ENCODE measurements at regions not wholly inside any gene's neighbourhood (a gene's known extent, or its start where the extent isn't known, plus 50 kb on each side); places are given as distances from the start of the nearest gene placed in this dataset.
"Not testable (repeated sequence)": the region's sequence is repeated elsewhere in the genome, so short reads cannot be mapped to it uniquely, and the experiment has no call there.

DNA sequence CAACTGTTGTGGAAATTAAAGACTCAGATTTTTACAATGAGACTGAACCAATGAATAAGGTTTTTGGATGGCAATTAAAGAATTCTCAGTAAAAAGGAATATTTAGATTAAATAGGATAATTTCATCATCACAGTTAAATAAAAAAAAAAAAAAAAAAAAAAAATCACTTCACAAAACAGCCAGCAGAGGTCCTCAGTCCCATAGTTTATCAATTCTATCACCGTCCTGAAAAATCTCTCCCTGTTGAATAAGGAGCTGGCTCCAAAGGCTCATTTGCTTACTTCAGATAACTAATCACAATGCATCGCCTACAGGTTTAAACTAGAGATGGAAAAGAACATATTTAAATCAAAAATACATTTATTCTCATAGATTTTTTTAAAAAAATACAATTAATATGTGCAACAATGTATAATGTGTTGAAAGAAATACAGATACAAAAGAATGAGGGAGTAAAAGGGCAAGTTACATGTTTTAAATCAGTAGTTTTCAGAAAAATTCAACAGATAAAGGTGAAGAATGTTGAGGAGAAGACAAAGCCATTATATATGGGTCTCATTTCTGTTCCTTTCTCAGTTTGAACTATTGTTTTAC, 175.8 kb upstream of the CHD1 start:
- peak; percentile 34 for DNase-seq

DNA sequence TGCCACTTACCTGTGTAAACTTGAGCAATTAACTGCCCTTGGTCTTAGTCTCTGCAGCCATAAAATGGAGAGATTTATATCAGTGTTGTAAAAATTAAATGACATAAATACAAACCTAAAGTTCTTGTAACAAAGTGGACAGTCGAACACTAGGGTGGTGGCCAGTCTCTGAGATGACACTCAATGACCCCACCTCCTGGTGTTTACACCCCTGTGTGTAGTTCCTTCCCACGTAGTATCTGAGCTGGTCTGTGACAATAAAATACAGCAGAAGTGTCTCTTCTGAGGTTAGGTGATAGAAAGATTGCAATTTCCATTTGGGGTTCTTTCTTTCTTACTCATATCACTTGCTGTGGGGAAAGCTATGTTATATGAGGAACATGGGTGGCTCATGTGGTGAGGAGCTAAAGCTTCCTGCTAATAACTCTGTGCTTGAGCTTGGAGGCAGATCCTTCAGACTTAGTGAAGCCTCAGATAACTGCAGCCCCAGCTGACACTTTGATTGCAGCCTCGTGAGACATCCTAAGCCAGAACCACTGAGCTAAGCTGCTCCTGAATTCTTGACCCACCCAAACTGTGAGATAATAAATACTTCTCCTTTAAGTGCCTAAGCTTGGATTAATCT, 173.4 kb upstream of the CHD1 start:
- DNase-seq: no peak

DNA sequence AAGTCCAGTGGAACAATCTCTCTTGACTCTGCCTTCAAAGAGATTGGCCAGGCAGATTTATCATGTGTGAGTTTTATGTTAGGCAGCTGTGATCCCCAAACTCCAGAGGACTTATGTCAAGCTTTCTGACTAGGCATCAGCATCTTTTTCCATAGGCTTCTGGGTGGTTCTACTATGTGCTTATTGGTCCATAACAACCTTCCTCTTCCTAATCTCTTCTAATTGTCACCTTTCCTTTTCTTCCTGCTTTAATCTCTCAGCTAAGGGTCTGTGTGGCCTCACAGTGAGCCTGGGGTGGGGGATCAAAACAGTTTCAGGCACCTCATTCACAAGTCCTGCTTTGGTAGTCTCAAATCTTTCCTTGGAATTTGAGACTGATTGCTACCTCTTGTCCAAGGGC, 170.9 kb upstream of the CHD1 start:
- no peak for DNase-seq

DNA sequence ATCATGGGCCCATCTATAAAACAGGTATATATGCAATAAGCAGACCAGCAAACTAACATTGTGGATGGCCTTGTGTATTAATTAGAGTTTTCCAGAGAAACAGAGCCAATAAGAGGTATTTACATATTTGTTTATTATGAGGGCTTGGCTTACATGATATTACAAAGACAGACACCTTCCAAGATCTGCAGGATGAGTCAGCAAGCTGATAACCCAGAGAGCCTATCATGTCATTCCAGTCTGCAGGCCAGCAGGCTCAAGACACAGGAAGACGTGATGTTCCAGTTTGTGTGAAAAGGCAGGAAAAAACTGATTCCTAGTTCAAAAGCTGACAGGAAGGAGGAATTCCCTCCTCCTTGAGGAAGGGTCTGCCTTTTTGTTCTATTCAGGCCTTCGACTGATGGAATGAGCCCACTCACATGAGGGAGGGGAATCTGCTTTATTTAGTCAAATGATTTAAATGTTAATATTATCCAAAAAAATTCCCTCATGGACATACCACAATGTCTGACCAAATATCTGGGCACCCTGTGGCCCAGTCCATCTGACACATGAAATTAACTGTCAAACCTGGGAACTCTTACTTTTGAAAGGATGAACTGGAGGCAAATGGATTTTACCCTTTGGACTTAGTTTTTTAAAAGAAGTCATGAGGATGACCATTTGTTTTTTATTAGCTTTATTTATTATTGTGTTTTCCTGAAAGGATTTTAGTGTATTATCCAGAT, 161.2 kb upstream of the CHD1 start:
- DNase-seq: no peak

DNA sequence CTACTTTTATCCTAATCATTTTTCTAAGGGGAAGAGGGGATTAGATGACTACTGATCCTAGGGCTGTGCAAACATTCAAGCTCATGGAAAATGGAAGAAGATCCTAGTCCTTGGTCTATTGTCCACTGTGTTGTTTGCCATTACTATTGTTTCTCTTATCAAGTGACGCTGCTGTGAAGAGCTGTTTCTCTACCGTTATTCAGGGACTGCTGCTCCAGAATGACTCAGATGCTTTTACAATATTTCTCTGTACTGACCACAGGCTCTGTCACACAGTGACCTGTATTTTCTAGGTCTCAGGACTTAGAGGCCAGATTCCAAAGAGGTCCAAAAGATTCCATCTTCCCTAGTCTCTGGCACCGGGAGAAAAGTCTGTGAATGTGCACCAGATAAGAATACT, 159.5 kb upstream of the CHD1 start:
- no peak for DNase-seq

DNA sequence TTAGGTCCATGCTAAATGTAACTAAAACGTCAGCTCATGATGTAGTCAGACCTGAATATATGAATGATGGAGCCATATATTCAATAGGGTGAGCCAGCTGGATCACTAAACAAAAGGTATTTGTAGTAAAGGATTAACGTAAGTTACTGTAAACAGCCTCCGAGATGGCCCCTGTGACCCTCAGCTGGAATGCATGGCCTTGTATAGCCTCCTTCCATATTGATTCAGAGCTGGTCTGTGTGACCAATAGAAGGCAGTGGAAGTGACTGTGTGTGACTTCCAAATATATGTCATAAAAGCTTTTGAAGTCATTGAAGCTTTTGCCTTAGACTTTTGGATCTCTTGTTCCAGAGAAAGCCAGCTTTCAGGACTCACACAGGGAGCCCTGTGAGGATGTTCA, 154.4 kb upstream of the CHD1 start:
- no peak for DNase-seq

DNA sequence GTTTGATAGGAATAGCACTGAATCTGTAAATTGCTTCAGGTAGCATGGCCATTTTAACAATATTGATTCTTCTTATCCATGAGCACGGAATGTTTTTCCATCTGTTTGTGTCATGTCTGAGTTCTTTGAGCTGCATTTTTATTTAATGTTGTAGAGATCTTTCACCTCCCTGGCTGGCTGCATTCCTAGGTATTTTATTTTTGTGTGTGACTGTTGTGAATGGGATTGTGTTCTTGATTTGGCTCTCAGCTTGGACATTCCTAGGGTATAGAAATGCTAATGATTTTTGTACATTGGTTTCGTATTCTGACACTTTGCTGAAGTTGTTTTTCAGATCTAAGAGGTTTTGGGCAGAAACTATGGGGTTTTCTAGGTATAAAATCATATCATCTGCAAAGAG, 152.9 kb upstream of the CHD1 start:
- DNase-seq: no peak

DNA sequence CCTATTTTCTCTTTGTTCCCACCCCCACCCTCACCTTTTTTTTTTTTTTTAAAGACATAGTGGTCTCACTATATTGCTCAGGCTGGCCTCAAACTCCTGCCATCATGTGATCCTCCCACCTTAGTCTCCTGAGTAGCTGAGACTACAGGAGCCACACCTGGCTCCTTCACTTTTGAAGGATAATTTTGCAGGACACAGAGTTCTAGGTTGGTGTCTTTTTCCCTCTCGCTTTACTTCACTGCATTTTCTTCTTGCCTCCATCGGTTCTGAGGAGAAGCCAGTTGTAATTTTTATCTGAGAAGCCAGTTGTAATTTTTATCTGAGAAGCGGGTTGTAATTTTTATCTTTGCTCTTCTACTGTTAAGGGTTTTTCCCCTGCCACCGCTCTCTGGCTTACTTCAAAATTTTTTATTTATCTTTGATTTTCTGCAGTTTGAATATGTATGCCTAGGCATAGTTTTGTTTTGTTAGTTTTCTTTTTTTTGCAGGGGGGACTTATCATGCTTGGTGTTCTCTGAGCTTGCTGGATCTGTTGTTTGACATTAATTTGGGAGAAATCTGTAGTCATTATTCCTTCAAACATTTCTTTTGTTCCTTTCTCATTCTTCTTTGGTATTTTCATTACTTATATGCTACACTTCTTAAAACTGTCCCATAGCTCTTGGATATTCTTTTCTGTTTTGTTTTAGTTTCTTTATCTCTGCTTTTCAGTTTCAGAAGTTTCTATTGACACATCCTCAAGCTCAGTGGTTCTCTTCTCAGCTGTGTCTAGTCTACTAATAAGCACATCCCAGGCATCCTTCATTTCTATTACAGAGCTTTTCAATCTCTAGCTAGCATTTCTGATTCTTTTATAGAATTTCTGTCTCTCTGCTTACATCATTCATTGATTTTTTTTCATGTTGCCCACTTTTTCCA, 148.2 kb upstream of the CHD1 start:
- no peak for DNase-seq

DNA sequence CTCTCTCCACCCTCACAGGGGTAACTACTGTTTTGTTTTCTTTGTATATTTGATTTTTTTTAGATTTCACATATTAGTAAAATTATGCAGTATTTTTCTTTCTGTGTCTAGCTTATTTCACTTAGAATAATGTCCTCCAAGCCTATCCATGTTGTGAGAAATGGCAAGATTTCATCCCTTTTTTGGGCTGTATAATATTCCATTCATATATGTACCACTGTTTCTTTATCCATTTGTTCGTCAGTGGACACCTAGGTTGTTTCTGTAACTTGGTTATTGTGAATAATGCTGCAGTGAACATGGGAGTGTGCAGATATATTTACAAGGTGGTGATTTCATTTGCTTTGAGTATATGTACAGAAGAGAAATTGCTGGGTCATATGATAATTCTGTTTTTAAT, 144.0 kb upstream of the CHD1 start:
- no peak for DNase-seq

DNA sequence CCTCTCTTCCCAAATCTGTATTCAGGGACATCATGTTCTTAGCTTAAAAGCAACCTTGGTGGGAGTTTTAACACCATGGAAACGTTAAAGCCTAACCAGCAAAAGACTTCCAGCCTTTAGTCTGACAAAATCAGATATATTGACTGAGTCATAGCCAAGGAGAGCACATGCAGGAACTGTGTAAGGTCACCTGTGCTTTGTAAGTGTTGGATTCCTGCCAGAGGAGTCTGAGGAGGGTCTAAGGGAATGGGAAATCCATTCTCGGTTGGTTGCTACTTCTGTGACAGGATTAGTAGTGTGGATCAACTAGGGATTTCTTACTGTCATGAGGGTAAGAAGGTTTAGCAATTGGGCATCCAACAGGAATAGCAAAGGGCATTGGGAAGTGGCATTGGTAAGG, 142.0 kb upstream of the CHD1 start:
- no peak for DNase-seq

DNA sequence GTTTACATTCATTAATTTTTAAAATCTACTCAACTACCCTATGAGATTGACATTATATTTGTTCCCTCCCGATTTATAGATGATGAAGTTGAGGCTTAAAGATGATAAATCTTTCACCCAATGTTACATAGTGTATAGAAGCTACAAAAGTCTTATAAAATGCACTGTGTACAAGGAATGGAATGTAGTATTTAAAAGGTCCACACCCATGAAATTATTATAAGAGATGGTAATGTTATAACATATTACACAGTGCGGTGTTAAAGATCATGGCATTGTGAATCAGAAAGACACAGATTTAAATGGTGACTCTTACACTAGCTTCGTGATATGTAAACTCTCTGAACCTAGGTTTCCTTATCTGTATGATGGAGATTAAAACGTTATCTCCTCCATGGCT, 141.6 kb upstream of the CHD1 start:
- DNase-seq: no peak

DNA sequence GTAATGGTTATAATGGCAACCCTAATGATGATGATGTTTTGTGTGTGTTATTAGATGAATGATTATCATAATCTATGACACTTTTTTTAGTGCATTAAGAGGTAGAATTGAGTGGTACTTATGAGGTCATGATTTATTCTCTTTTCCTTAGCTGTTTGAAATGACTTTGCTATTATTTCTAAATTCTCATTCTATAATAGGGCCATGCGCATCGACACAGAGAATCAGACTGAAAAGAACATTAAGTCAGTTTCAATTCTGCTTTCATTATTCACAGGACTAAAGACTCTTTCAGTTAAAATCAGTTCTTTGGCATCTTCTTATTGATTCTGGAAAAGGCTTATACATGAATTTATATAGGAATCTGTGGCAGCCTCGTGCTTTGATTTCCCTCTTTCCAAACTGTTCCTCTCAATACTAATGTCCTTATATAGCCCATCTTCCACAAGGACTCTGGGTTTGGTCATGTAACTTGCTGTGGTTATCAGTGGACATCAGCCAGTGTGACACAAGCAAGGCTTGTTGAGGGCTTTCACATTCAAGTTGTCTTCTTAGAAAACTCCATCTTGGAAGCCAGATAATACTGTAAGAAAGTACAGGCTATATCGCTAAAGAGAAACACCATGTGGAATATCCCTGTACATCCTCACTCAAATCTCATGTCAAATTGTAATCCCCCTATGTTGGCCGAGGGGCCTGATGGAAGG, 140.3 kb upstream of the CHD1 start:
- DNase-seq: no peak

DNA sequence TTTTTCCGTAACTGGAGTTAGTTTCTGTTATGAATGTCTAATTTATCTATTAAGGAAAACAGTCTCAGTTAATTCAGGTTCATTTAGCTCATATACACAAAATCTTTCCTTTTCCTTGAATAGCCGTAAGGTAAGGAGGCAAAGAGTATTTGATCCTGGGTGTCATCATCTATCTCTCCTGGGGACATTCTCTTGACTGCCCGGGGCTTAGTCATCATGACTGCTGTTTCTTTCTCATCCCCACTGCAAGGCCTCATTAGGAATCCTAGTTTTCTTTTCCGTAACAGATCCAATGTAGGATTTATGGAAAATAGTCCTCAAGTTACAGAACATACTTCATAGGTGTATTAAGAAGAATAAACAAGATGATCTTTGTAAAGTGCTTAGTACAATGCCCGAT, 134.9 kb upstream of the CHD1 start:
- no peak for DNase-seq

DNA sequence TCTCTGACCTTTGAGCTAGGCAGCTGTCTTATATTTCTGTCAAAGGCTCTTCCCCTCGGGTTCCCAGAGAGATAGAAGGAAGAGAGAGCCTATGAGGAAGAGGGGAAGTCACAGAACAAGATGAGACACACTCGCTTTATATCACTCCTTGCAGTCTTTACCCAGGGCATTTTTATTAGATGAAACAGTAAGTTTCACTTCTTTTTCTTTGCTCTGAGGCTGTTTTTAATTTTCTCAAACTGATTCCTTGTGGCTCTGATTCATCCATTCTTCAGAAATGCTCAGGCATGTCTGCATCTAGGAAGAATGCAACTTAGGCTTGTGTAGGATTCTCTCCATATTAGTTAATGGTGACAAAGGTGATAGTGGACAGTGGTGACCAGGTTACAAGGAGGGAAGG, 132.9 kb upstream of the CHD1 start:
- no peak for DNase-seq

DNA sequence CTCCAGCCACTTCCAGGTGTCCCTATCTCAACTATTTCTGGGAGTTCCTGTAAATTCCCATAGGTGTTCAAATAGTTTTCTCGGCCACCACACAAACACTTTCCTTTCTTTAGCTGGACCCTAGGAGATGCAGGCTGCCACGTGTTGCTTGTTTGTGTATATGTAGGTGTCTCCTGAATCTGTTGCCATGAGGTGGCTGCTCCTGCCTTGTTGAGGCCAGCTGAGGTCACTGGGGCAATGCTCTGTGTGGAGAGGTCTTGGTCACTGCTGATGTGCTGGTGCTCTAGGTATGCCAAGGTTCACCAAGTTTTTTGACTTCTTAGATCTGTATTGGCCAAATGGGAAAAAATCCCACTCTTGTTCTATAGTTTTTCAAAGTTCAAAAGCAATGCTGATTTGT, 132.5 kb upstream of the CHD1 start:
- no peak for DNase-seq

DNA sequence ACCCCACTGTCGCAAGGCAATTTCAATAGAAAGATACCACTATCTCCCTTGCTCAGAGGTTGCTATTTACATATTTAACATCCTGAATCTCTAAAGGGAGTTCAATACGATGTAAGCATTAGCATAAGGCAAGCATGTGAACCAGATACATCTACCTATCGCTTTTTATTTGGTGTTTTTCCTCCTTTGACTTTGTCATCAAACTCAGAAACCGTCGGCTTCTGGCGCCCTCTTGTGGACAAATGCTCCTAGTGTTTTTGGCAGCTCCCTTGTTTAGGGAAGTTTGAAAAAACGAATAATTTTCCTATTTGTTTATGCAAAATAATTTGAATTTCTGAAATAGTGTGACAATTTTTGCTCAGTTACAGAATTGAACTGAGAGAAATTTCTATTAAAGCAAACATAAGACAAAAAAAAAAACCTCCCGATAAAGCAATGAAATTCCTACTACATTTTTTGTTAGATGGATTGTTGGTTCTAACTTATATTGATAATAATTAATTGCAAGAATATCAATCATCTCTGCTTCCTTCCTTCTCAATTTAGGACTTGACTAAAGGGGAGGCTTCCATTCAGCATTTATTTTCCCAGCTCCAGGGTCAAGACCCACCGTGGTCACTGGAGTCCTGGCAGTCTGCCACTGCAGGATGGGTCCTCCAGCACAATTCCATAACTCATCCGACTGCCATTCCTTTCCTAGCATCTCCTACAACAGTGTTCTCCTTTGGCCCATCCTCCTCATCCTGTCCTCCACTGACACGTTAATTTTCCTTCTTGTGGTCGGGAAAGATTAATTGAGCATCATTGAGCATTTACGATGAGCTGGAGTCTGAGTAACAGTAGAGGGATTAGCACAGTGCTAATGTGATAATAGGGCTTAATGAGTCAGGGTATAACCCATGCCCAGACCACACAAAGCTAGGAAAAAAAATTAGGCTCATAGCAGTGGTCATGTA, 131.8 kb upstream of the CHD1 start:
- peak; percentile 72 for DNase-seq

DNA sequence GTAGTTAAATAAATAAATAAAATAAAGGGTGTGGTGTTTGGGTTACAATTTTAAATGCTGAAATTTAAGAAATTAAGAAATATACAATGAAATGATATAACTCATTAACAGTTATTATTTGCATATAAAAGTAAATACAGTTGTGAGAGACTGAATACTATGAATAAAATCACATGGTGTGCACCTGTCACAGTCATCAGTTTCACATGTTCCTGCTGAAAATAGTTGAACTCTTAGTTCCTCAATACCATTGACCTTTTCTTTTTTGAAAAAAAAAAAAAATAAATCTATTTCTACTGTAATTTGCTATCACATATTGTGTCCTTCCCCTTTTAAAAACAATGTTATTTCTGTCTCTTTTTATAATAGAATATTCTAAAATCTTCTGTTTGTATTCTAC, 130.9 kb upstream of the CHD1 start:
- DNase-seq: no peak

DNA sequence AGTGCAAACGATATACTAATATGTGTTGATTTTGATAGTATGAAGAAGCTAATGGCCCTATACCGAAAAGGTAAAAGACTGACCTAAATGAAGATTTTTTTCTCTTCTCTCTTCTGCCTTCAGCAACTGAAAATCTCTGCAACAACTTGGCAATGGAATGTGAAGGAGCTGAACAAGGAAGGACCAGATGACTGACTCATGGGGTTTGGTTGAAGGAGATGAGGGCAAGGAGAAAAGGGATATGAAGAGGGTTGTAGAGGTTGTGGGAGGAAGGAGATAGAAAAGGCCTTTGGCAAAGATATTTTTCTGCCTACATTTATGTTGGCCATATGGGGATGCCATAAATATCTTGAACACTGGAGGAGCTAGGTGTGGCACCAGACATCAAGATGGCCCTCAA, 129.7 kb upstream of the CHD1 start:
- DNase-seq: no peak

DNA sequence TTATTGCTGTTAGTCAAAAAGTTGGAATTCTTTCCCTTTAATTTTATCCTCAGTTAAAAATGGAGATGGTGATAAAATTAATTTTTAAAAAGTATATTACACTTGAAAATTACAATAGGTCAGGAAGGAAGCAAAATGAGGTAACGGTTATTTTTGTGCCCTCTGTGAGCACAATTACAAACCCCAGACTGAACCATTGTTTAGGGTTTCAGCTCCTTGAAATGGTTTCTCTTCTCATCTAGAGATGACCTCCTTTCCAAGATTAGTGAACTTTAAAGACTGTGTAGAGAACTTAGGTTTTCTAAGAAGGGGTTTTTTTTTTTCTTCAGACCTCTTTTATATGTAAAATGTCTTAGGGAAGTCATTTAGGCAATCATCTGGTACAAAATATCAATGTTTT, 126.2 kb upstream of the CHD1 start:
- DNase-seq: no peak

DNA sequence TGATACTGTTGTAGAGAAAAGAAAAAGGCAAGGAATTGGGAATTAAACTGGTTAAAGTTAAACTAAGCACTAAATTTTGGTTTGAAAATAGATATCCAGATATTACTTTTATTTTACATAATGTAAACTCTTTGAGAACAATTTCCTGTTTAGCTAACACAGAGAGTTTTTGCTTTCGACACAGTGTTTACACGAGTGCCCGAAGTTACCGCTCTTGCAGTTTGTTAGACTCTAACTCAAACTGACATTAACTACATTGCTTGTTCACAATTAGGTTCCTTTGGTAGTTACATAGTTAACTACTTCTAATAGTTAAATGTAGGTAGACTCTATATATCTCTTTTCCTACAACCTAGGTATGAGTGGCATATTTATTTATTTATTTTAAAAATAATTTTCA, 117.1 kb upstream of the CHD1 start:
- no peak for DNase-seq

DNA sequence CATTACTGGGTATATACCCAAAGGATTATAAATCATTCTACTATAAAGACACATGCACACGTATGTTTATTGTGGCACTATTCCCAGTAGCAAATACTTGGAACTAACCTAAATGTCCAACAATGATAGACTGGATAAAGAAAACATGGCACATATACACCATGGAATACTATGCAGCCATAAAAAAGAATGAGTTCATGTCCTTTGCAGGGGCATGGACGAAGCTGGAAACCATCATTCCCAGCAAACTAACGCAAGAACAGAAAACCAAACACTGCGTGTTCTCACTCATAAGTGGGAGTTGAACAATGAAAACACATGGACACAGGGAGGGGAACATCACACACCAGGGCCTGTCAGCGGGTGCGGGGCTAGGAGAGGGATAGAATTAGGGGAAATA, 114.5 kb upstream of the CHD1 start:
- DNase-seq: not testable (repeated sequence)

DNA sequence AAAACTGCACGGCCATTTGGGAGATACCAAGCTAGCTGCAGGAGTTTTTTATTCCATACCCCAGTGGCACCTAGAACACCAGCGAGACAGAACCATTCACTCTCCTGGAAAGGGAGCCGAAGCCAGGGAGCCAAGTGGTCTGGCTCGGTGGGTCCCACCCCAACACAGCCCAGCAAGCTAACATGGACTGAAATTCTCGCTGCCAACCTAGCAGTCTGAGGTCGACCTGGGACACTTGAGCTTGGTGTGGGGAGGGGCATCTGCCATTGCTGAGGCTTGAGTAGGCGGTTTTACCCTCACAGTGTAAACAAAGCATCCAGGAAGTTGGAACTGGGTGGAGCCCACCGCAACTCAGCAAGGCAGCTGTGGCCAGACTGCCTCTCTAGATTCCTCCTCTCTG, 108.9 kb upstream of the CHD1 start:
- no peak for DNase-seq
